Stomach (tissue), 8 donors: ENCODE measurements at regions not wholly inside any gene's neighbourhood (a gene's known extent, or its start where the extent isn't known, plus 50 kb on each side); places are given as distances from the start of the nearest gene placed in this dataset.

Source experiments
- DNase-seq, 2 donors: peaks; one replicate each; pipeline versions ENCODE4 v3.0.0 to v3.0.0-alpha.2; 2013 to 2019
- H3K27ac ChIP-seq, 5 donors: fragments of 200-600 bp in 4 of 5; sonication (generic) in 4 of 5; one replicate each; pipeline ENCODE4 v1.5.1; 2013 to 2019; ENCODE audit warnings: mild to moderate bottlenecking in 1 of 5, moderate library complexity in 1 of 5
- H3K27me3 ChIP-seq, 3 donors: fragments of 200-600 bp; sonication (generic); one replicate each; pipeline ENCODE4 v1.5.1; 2017 to 2019; ENCODE audit warnings: mixed run types in 1 of 3
- H3K36me3 ChIP-seq, 4 donors: fragments of 200-600 bp; sonication (generic); 1 replicate in 3 of 4; 2 replicates in 1 of 4; pipeline ENCODE4 v1.5.1; 2016 to 2019
- H3K4me1 ChIP-seq, 4 donors: fragments of 200-600 bp; sonication (generic); one replicate each; pipeline ENCODE4 v1.5.1; 2016 to 2019
- H3K4me3 ChIP-seq, 4 donors: fragments of 200-600 bp; sonication (generic) in 3 of 4; one replicate each; pipeline ENCODE4 v1.5.1; 2016 to 2019; ENCODE audit warnings: mild to moderate bottlenecking in 1 of 4
- H3K9me3 ChIP-seq, 4 donors: fragments of 200-600 bp; sonication (generic); one replicate each; pipeline ENCODE4 v1.5.1; 2016 to 2019
- EP300 ChIP-seq: sonication (generic); formaldehyde crosslinking; IDR thresholded peaks from one replicate; pipeline ENCODE4 v1.6.1; 2017; ENCODE audit warnings: antibody characterized with exemption
- POLR2A ChIP-seq, 4 donors: fragments of 450-650 bp; IDR thresholded peaks; one replicate each; pipeline ENCODE4 v1.6.1; 2016; ENCODE audit warnings: antibody characterized with exemption in 4 of 4, control low read depth in 2 of 4, mild to moderate bottlenecking in 1 of 4, moderate library complexity in 1 of 4
- POLR2AphosphoS5 ChIP-seq, 3 donors: sonication (generic); formaldehyde crosslinking; IDR thresholded peaks; one replicate each; pipeline ENCODE4 v1.6.1; 2016; ENCODE audit warnings: antibody characterized with exemption in 3 of 3
- WGBS, 5 donors: extraction: QIAGEN DNeasy Blood & Tissue Kit in 3 of 5; methylation state at CpG; one replicate each; pipeline versions ENCODE4 v1.1.5 to v1.1.7; 2013 to 2018; 5-methylcytosine and 5-hydroxymethylcytosine counted together
- intact Hi-C: fragments of 100-400 bp; cut with DNase I; formaldehyde crosslinking; loops from one replicate; pipeline ENCODE4 v1.15.1; 2023; ENCODE audit warnings: low total_unique reads
- TF ChIP-seq, protein P1 (sequence below), 7 experiments: fragments of 450-650 bp in 4 of 7; fragments of 200-600 bp in 3 of 7; sonication (generic) in 3 of 7; IDR thresholded peaks; one replicate each; pipeline ENCODE4 v1.5.1; 2016 to 2019; ENCODE audit warnings: antibody characterized with exemption in 7 of 7, control low read depth in 2 of 7, mild to moderate bottlenecking in 1 of 7
- donor health status: healthy with polysubstance abuse.
- donor health status: Bipolar disorder and iron deficiency.
- donor health status: healthy.

DNA sequence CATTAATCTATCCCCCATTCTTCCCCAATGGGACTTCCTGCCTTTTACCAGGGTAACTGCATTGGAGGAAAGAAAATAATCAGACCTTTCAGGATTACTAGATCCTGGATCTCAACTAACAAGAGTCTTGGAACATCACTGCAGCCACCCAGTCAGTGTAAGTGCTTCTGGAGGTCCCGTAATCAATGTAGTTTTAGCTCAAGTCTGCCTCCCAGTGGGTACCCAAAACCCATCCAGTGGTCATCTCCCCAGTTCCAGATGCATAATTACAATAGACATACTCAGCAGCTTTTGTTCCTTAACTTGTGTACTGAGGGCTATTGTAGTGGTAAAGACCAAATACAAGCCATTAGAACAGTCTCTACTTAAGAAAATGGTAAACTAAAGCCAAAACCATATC is 319.1 kb downstream of the GPATCH2 start:
- WGBS, 5 donors: 48 to 67% (median 57%) methylated on average over 1 of the region's 1 CpG; no CpG with 5 or more reads in 1 of the 5 donors
- Histone ChIP-seq H3K27ac (no peak overlapping the region), H3K36me3 (no peaks in the 10 kb centered on the region), H3K27me3 (no peaks in the 10 kb centered on the region), H3K4me1 (no peaks in the 10 kb centered on the region), H3K9me3 (no peaks in the 10 kb centered on the region), H3K4me3 (no peak overlapping the region)
- intact Hi-C loops: no loop called here
- no peak for TF ChIP-seq EP300
- TF ChIP-seq POLR2AphosphoS5 (IDR thresholded peaks at IDR 0.05): no peak
- TF ChIP-seq, protein P1, sequence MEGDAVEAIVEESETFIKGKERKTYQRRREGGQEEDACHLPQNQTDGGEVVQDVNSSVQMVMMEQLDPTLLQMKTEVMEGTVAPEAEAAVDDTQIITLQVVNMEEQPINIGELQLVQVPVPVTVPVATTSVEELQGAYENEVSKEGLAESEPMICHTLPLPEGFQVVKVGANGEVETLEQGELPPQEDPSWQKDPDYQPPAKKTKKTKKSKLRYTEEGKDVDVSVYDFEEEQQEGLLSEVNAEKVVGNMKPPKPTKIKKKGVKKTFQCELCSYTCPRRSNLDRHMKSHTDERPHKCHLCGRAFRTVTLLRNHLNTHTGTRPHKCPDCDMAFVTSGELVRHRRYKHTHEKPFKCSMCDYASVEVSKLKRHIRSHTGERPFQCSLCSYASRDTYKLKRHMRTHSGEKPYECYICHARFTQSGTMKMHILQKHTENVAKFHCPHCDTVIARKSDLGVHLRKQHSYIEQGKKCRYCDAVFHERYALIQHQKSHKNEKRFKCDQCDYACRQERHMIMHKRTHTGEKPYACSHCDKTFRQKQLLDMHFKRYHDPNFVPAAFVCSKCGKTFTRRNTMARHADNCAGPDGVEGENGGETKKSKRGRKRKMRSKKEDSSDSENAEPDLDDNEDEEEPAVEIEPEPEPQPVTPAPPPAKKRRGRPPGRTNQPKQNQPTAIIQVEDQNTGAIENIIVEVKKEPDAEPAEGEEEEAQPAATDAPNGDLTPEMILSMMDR (IDR thresholded peaks at IDR 0.05): no peak
- no peak for TF ChIP-seq POLR2A (IDR thresholded peaks at IDR 0.05)
- DNase-seq: no peak

DNA sequence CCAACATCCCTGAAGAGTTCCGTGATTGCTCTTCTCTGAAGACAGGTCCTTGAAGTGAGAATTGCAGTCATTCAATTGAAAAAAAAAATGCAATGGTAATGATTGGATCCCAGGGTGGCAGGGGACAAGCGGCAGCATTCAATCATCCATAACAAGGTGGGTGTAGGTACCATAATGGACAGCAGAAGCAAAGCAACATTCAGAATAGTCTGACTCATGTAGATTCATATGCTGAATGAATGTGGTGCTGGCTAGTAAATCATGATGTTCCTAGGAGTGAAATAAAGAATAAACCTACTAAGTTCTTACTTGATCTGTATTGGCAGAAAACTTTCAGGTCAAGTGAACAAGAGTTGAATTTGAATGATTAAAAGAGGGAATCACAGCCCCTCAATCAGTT is 319.6 kb downstream of the GPATCH2 start:
- H3K4me3 ChIP-seq: no peak overlapping the region
- no peaks in the 10 kb centered on the region for H3K27me3 ChIP-seq
- H3K27ac ChIP-seq: no peak overlapping the region
- WGBS, 5 donors: 88 to 96% (median 94%) methylated on average over 2 of the region's 2 CpGs
- H3K36me3 ChIP-seq: no peaks in the 10 kb centered on the region
- no peaks in the 10 kb centered on the region for H3K4me1 ChIP-seq
- no peaks in the 10 kb centered on the region for H3K9me3 ChIP-seq
- no peak for DNase-seq
- intact Hi-C loops: no loop called here
- TF ChIP-seq EP300: no peak
- TF ChIP-seq POLR2A (IDR thresholded peaks at IDR 0.05): no peak
- TF ChIP-seq, protein P1 (IDR thresholded peaks at IDR 0.05): no peak
- no peak for TF ChIP-seq POLR2AphosphoS5 (IDR thresholded peaks at IDR 0.05)

DNA sequence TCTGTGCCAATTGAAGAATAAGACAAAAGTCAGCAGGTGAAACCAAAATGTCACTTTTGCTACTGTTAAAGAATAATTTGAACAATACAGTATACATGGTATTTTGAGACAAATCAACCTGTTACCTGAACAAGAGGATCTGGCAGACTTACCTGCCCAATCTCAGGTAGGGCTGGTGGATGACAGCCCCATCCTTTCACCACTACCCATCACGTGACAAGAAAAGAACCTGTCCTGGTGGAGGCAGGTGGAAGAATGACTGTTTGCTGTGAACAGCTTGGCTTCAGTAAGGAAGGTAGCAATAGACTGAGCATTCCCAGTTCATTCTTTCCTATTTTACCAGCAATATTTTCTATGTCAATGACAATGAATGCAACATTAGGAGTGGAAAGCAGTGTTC is 349.6 kb downstream of the GPATCH2 start:
- H3K27ac ChIP-seq: no peak overlapping the region
- no peak overlapping the region for H3K4me3 ChIP-seq
- DNase-seq: no peak
- intact Hi-C loops: no loop called here
- no peaks in the 10 kb centered on the region for H3K4me1 ChIP-seq
- no peaks in the 10 kb centered on the region for H3K27me3 ChIP-seq
- 50 to 85% (median 55%) methylated on average over 1 of the region's 1 CpG for WGBS, 5 donors
- no peaks in the 10 kb centered on the region for H3K36me3 ChIP-seq
- no peak for TF ChIP-seq POLR2A (IDR thresholded peaks at IDR 0.05)
- TF ChIP-seq, protein P1 (IDR thresholded peaks at IDR 0.05): no peak
- TF ChIP-seq EP300: no peak
- TF ChIP-seq POLR2AphosphoS5 (IDR thresholded peaks at IDR 0.05): no peak
- H3K9me3 ChIP-seq: no peaks in the 10 kb centered on the region

DNA sequence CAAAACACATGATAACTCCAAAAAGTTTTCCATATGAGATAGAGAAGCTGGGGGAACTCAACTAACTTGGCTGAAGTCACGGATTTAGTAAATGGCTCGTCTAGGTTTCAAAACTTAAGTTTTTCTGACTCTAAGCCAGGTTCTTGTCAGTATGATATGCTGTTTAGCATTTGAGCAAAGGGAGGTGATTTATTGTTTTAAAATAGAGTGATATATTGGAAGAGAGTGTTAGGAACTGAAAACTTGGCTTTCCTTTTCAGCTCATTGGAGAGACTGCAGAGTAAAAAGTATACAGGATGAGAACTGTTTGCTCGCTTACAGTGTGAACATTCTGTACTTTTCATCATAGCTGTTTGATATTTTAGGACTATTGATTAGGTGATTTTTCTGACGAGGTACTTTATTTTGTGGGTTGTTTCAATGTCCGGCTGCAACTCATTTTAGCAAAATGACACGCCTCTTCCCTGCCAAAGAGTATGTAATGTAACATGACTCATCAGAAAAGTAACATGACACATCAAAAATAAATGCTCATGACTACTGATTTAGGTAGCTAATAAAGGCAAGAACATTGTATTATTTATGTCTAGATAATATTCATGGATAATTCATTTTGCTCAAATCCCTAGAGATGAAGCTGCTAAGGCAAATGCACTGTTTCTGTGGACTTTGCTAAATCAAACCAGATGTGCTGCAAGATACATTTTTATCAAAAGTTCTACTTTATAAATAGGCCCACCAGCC is 355.1 kb downstream of the GPATCH2 start:
- peak in 1 of 2 donors; percentile 47 for DNase-seq
- Histone ChIP-seq H3K27ac (no peak overlapping the region), H3K27me3 (no peaks in the 10 kb centered on the region), H3K4me1 (no peaks in the 10 kb centered on the region), H3K36me3 (no peaks in the 10 kb centered on the region), H3K4me3 (no peak overlapping the region), H3K9me3 (no peaks in the 10 kb centered on the region)
- intact Hi-C loops: no loop called here
- TF ChIP-seq POLR2AphosphoS5 (IDR thresholded peaks at IDR 0.05): no peak
- TF ChIP-seq, protein P1 (IDR thresholded peaks at IDR 0.05): no peak
- no peak for TF ChIP-seq EP300
- no peak for TF ChIP-seq POLR2A (IDR thresholded peaks at IDR 0.05)
- 61 to 79% (median 77%) methylated on average over 6 of the region's 6 CpGs for WGBS, 5 donors
